ENCODE measurements at regions not wholly inside any gene's neighbourhood (a gene's known extent, or its start where the extent isn't known, plus 50 kb on each side); places are given as distances from the start of the nearest gene placed in this dataset.

DNA sequence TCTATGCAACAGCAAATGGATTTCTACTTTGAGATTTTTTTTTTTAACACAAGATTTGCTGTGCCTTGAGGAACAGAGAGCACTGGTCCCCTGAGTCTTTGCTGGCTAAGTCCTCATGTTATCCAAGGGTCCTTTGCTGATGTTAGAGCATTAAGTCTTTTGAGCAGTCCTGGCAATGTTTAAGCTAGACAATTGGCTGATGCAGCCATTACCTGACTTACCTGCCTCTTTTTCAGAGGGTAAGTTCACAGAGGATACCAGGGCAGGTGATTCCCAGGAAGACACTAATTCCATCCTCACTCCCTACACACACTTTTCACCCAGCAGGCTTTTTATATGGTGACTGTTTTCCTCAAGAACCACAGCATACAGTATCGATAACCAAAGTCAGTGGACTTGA, 337.7 kb downstream of the HDGFL1 start:
- TF ChIP-seq, protein P1, sequence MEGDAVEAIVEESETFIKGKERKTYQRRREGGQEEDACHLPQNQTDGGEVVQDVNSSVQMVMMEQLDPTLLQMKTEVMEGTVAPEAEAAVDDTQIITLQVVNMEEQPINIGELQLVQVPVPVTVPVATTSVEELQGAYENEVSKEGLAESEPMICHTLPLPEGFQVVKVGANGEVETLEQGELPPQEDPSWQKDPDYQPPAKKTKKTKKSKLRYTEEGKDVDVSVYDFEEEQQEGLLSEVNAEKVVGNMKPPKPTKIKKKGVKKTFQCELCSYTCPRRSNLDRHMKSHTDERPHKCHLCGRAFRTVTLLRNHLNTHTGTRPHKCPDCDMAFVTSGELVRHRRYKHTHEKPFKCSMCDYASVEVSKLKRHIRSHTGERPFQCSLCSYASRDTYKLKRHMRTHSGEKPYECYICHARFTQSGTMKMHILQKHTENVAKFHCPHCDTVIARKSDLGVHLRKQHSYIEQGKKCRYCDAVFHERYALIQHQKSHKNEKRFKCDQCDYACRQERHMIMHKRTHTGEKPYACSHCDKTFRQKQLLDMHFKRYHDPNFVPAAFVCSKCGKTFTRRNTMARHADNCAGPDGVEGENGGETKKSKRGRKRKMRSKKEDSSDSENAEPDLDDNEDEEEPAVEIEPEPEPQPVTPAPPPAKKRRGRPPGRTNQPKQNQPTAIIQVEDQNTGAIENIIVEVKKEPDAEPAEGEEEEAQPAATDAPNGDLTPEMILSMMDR (IDR thresholded peaks at IDR 0.05; ENCODE audit: borderline replicate concordance, extremely low read depth, low read length, poor library complexity, severe bottlenecking) = no peak
- no peak for TF ChIP-seq EZH2 (IDR thresholded peaks at IDR 0.05; ENCODE audit: borderline replicate concordance, low read depth, low read length, severe bottlenecking)

Measured in DND-41 (cell line).